GM12878 (cell line): ENCODE measurements at regions not wholly inside any gene's neighbourhood (a gene's known extent, or its start where the extent isn't known, plus 50 kb on each side); places are given as distances from the start of the nearest gene placed in this dataset.

Experiments used
- ATAC-seq: fragments of 200-7000 bp; cut with Tn5 transposase; 3 replicates; pipeline ENCODE4 v1.9.1; 2020; ENCODE audit warnings: mild to moderate bottlenecking, moderate library complexity
- BruUV-seq: library from RNA; stranded (reverse); fragments of 400-500 nt; replicated peaks from 2 replicates; lab custom pipeline; 2021; lab: Mats Ljungman, UMichigan
- CTCF ChIA-PET: fragments of 300-600 bp; sonication (Branson Sonifier 250); formaldehyde crosslinking; extraction: SDS; loops from one replicate; lab custom pipeline; 2021; ENCODE audit warnings: inconsistent platforms; lab: Yijun Ruan, JAX
- POLR2A ChIA-PET: fragments of 350-600 bp; formaldehyde crosslinking; extraction: SDS; loops from one replicate; lab custom pipeline; 2021; ENCODE audit warnings: inconsistent platforms; lab: Charles Lee
- RAD21 ChIA-PET: fragments of 300-600 bp; sonication (Branson Sonifier 250); formaldehyde crosslinking; loops from one replicate; lab custom pipeline; 2023; ENCODE audit warnings: antibody characterized with exemption; ENCODE audit not compliant: unreplicated experiment; lab: Charles Lee
- SMC1A ChIA-PET: fragments of 300-600 bp; sonication (Branson Sonifier 250); formaldehyde crosslinking; loops from one replicate; lab custom pipeline; 2023; ENCODE audit not compliant: unreplicated experiment, uncharacterized antibody; lab: Charles Lee
- DNase-seq: peaks from one replicate; pipeline ENCODE4 v3.0.0-alpha.2; 2011; ENCODE audit warnings: low read depth, low spot score
- FAIRE-seq: peaks from 3 replicates; lab custom pipeline; 2011; peaks lifted over from hg19 to GRCh38; lab: Jason Lieb, UNC
- H2AFZ ChIP-seq: 2 replicates; pipeline ENCODE4 v1.6.0; 2011; ENCODE audit warnings: low read depth, low read length, control low read depth; ENCODE audit not compliant: control insufficient read depth
- H3K27ac ChIP-seq: 2 replicates; pipeline ENCODE4 v1.5.1; 2011; ENCODE audit warnings: control low read depth; ENCODE audit not compliant: control insufficient read depth, insufficient read depth
- H3K27me3 ChIP-seq, 2 experiments: replicated peaks in 1 of 2; 2 replicates each; pipeline versions ENCODE4 v1.6.0 to v1.6.1; 2011; ENCODE audit warnings: low read length in 1 of 2; ENCODE audit not compliant: control insufficient read depth in 2 of 2, insufficient read depth in 2 of 2
- H3K36me3 ChIP-seq, 2 experiments: 2 replicates each; pipeline ENCODE4 v1.5.1; 2011; ENCODE audit warnings: low read length in 1 of 2; ENCODE audit not compliant: control insufficient read depth in 2 of 2, insufficient read depth in 2 of 2
- H3K4me1 ChIP-seq: 2 replicates; pipeline ENCODE4 v1.6.1; 2011; ENCODE audit warnings: mild to moderate bottlenecking, low read length, moderate library complexity, mixed read lengths; ENCODE audit not compliant: control insufficient read depth, insufficient read depth
- H3K4me2 ChIP-seq: 2 replicates; pipeline ENCODE4 v1.6.0; 2011; ENCODE audit warnings: control low read depth; ENCODE audit not compliant: control insufficient read depth, insufficient read depth
- H3K4me3 ChIP-seq: fragments of 200-600 bp; sonication (generic); 2 replicates; pipeline ENCODE4 v1.5.1; 2016
- H3K79me2 ChIP-seq: 2 replicates; pipeline ENCODE4 v1.6.0; 2011; ENCODE audit warnings: low read length; ENCODE audit not compliant: control insufficient read depth, insufficient read depth
- H3K9ac ChIP-seq: 2 replicates; pipeline ENCODE4 v1.8.0; 2011; ENCODE audit warnings: low read length, control low read depth, mixed read lengths; ENCODE audit not compliant: control insufficient read depth, insufficient read depth
- H3K9me3 ChIP-seq: replicated peaks from 3 replicates; pipeline ENCODE4 v1.5.1; 2011; ENCODE audit warnings: mild to moderate bottlenecking, low read length; ENCODE audit not compliant: control insufficient read depth, insufficient read depth
- H4K20me1 ChIP-seq: 2 replicates; pipeline ENCODE4 v1.6.0; 2011; ENCODE audit not compliant: control insufficient read depth, insufficient read depth
- E2F8 ChIP-seq: fragments of 450-650 bp; IDR thresholded peaks from 2 replicates; pipeline ENCODE4 v1.6.1; 2018; ENCODE audit warnings: mild to moderate bottlenecking, low read depth, moderate library complexity; ENCODE audit not compliant: partially characterized antibody
- EED ChIP-seq: sonication (generic); IDR thresholded peaks from 2 replicates; pipeline ENCODE4 v1.6.1; 2016; ENCODE audit warnings: antibody characterized with exemption, low read depth
- POU2F2 ChIP-seq: IDR thresholded peaks from 3 replicates; pipeline ENCODE4 v1.6.1; 2011; ENCODE audit warnings: low read depth, mild to moderate bottlenecking, low read length, borderline replicate concordance
- RAD51 ChIP-seq: fragments of 450-650 bp; IDR thresholded peaks from 2 replicates; pipeline ENCODE4 v1.6.1; 2016; ENCODE audit warnings: moderate library complexity, mild to moderate bottlenecking, inconsistent platforms
- RCOR1 ChIP-seq: conservative IDR thresholded peaks from 2 replicates; pipeline ENCODE4 v1.6.1; 2012; ENCODE audit warnings: low read depth, low read length, improper control_type of control experiment
- STAT3 ChIP-seq: IDR thresholded peaks from 2 replicates; pipeline ENCODE4 v1.6.1; 2011; ENCODE audit warnings: low read depth, low read length, improper control_type of control experiment
- ZZZ3 ChIP-seq: IDR thresholded peaks from 2 replicates; pipeline ENCODE4 v1.6.1; 2011; ENCODE audit warnings: low read depth; ENCODE audit not compliant: control insufficient read depth, insufficient read length
- WGBS: methylation state at CpG from one replicate; pipeline ENCODE4 v1.1.6; 2016; ENCODE audit warnings: low lambda C conversion rate; ENCODE audit not compliant: insufficient replicate concordance, insufficient coverage; ENCODE audit errors: missing lambda C conversion rate; 5-methylcytosine and 5-hydroxymethylcytosine counted together
- in situ Hi-C: fragments of 300-500 bp; cut with MboI; formaldehyde crosslinking; loops from 9 replicates; pipeline ENCODE4 v1.14.3; 2018; ENCODE audit warnings: mixed read lengths
- intact Hi-C: fragments of 100-400 bp; cut with micrococcal nuclease; formaldehyde crosslinking; loops from one replicate; pipeline ENCODE4 v1.14.2; 2022; ENCODE audit not compliant: unreplicated experiment

- Histone ChIP-seq H4K20me1 (no peaks in the 10 kb centered on the region), H3K9ac (no peak overlapping the region), H3K4me3 (no peak overlapping the region), H3K4me2 (no peak overlapping the region), H3K36me3 (no peaks in the 10 kb centered on the region), H3K27me3 (no peaks in the 10 kb centered on the region), H3K9me3 (no peaks in the 10 kb centered on the region), H3K79me2 (no peaks in the 10 kb centered on the region), H3K4me1 (no peaks in the 10 kb centered on the region), H3K27ac (no peak overlapping the region), H2AFZ (no peak overlapping the region)
- POLR2A ChIA-PET: no interaction called here
- no peak for TF ChIP-seq E2F8
- no peak for TF ChIP-seq RCOR1
- no peak for TF ChIP-seq EED
- RAD21 ChIA-PET: no interaction called here
- FAIRE-seq: no peak
- CTCF ChIA-PET: interaction anchor here (1.4 kb wide), 1 partner anchor 140 kb away, joined by 5 read pairs; no protein-coding TSS in a partner anchor
- intact Hi-C loops (no loop called here), in situ Hi-C loops (no loop called here)
- 0% methylated on average over 3 of the region's 3 CpGs for WGBS
- no TSS peak for BruUV-seq
- DNase-seq: no peak
- ATAC-seq: no peak
- SMC1A ChIA-PET: interaction anchor here (1.8 kb wide), 1 partner anchor 13 kb away, joined by 5 read pairs; no protein-coding TSS in a partner anchor
These were observed 295.2 kb downstream of the TCF7L2 start for GRCh38 chr10:113245286-113245685.

- H2AFZ ChIP-seq: no peak overlapping the region
- H3K27ac ChIP-seq: no peak overlapping the region
- no peaks in the 10 kb centered on the region for H3K9me3 ChIP-seq
- POLR2A ChIA-PET: no interaction called here
- FAIRE-seq: no peak
- H3K4me1 ChIP-seq: no peaks in the 10 kb centered on the region
- no peaks in the 10 kb centered on the region for H4K20me1 ChIP-seq
- SMC1A ChIA-PET: no interaction called here
- RAD21 ChIA-PET: no interaction called here
- no peak for ATAC-seq
- 40% methylated on average over 5 of the region's 5 CpGs for WGBS
- H3K4me3 ChIP-seq: no peak overlapping the region
- no peak overlapping the region for H3K4me2 ChIP-seq
- no peaks in the 10 kb centered on the region for H3K36me3 ChIP-seq
- CTCF ChIA-PET: no interaction called here
- no peak overlapping the region for H3K9ac ChIP-seq
- BruUV-seq: no TSS peak
- 0 out of 4 replicates have a peak, but pooled peaks cover 0 to 2% of the 10 kb centered on the region in 2 experiments for H3K27me3 ChIP-seq
- in situ Hi-C loops: no loop called here
- no peaks in the 10 kb centered on the region for H3K79me2 ChIP-seq
- TF ChIP-seq ZZZ3: no peak
- TF ChIP-seq POU2F2: no peak
- TF ChIP-seq STAT3: no peak
- TF ChIP-seq RAD51: no peak
- no peak for DNase-seq
- intact Hi-C loops: no loop called here
These were observed 297.0 kb downstream of the TCF7L2 start for GRCh38 chr10:113247050-113247449.
